HG03460 (cell line): ENCODE measurements at regions not wholly inside any gene's neighbourhood (a gene's known extent, or its start where the extent isn't known, plus 50 kb on each side); places are given as distances from the start of the nearest gene placed in this dataset.

Source experiments
- ATAC-seq: cut with Tn5 transposase; IDR thresholded peaks from one replicate; pipeline ENCODE4 v1.9.1; 2021; ENCODE audit not compliant: unreplicated experiment

DNA sequence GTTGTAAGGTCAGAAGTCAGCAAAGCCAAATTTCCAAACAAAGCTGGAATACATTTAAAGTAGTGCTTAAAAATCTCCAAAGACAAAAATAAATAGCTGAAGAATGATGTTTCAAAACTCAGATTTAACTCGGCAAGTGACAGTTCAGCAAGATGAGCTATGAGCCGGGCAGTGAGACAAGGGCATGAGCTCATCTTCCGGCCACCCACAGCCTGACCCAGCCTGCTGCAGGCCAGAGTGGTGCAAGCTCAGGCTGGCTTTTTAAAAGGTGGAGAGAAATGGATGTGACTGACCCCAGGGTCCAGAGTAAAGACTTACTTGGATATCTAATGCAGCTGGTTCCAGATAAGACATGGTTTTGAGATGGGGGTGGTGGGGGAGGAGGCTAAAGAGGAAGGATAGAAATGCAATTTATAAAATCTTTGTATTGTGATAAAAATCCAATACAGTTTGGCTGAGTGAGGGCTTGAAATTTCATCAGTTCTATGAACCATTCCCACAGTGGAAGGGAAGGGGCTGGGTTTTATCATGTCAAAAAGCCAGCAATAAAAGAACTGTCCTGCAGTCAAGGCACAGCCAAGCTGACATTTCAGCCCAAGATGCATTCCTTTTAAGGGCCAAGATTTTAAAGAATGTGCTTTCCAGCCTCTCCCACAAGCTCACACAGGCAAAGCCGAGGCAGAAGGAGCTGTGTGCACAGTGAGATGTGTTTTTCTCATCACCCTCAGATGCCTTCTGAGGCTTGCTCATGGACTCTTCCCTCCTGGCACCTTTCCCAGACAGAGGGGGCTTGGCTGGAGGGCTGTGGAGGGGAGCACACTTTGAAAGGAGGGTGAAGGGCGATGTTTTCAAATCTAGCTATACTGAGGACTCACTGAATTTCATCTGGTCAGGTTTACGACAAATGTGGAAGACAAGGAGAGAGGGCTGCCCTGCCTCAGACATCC lies 97.9 kb upstream of the KLHL29 start:
- ATAC-seq, result no peak

DNA sequence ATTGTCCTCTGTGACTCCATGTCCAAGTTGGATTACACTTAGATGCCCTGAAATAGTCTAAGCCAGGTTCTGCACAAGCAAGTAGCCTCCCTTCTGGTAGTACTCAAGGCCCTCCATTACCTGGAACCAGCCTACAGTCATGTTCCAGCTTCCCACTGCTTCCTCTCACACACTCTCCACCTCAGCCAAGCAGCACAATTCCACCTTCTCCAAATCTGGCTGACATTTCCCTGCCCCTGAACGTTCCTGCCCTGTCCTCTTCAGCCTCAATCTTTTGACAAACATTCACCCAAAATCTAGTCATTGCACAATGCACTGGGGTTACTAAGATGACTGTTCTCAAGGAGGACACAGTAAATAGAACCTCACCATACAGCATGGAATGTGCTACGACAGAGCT lies 95.3 kb upstream of the KLHL29 start:
- ATAC-seq, result no peak

DNA sequence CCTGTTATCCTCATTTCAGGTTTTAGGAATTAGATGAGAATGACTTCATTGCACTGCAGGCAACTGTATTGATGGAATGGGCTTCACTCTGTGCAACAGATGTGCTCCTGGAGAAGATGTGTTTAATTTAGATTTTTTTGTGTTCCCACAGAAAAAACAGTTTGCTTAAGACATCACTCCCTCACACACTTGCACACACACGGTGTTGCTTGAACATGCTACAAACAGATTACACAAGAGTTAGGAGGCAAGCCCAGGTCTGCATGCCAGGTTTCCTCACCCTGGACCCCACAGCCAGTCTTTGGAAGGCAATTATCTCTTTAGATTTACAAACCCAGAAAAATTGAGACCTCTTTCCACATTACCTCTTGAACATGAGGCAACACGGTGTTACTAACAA lies 93.7 kb upstream of the KLHL29 start:
- ATAC-seq, result no peak

GRCh38 chr2:23292024-23292423 lies 93.0 kb upstream of the KLHL29 start:
- ATAC-seq, result no peak

DNA sequence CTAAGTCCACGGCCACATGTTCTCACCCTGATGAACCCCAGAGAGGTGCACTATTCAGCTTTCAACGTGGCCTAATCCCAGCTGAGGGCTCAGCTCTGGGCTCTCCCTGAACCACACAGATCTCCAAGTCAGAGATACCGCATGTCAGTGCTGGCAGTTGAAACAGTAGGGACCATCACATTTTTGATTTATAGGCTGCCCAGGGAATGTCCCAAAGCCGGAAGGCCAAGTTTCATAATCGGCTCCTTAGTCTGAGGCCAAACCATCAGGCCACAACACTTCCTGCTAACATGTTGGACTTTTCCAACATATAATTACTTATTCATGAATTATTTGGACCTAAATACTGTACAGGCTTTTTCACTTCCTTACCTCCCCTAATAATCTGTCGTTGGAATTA lies 91.9 kb upstream of the KLHL29 start:
- no peak for ATAC-seq

DNA sequence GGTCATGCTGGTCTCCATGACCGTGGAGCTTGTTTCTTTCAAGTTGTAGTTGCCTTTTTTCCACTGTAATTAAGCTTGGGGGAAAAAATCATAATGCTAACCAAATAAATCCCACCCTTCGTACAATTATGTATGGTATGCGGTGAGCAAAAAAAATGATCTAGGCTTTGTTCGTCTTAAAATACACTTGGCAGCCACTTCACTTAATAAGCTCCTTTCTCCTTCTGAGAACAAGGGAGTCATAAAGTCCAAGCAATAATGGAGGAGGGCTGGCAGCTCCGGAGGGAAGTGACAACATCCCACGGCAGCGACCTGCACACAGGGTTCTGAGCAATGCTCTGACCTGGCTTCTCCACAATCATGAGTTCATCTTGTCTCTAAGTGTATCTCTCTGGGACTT lies 91.2 kb upstream of the KLHL29 start:
- no peak for ATAC-seq

DNA sequence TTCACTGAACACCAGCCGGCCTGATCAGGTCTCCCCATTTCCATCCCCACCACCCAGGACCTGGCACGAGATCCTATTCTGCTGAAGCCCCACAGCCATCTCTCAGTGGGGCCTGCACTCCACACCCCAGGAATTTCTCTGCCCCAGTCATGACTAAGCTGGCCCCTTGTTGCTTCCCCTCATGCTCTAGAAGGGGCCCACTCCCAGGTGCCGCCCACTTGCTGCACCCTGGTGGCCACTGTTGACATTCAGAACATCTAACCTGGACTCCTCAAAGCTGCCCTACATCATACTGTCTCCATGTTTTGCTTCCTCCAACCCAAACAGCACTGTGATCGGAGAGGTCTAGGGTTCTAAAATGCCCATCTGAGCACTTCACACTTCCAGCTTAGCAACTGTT lies 90.7 kb upstream of the KLHL29 start:
- no peak for ATAC-seq

DNA sequence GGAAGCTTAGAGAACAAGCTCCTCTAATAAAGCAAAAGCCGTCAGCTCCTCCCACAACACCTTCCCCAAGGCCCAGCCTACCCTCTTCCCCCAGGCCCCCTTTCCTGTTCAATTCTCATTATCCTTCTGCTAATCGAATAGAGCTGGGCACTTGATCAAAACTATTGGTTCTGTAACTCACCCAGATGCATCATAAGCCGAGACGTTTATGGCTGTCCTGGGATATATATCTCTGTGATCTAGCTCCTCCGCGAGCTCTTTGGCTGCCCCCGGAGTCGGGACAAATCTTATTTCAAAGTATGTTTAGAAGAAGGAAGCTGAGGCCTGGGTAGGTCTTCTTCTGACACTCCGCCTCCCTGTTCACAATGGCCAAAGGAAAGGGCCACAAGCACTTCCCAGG lies 88.3 kb upstream of the KLHL29 start:
- ATAC-seq, result no peak

GRCh38 chr2:23297112-23297511 lies 87.9 kb upstream of the KLHL29 start:
- no peak for ATAC-seq

DNA sequence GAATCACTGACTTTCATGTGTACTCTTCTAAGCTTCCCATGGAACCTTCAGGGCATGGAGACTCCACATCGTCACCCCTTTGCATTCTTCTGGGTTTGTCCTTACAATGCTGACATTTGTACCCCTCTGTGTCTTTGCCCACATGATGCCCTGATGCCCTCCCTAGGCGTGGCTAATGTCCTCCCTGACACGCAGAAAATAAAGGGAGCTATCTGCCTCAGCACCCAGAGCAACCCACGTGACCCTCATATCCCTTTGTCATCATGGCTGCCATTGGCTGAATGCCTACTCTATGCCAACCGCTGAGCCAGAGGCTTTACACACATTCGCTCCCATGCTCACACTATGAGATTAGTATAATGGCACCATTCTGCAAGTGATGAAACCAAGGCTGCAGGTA lies 86.4 kb upstream of the KLHL29 start:
- ATAC-seq, result no peak

DNA sequence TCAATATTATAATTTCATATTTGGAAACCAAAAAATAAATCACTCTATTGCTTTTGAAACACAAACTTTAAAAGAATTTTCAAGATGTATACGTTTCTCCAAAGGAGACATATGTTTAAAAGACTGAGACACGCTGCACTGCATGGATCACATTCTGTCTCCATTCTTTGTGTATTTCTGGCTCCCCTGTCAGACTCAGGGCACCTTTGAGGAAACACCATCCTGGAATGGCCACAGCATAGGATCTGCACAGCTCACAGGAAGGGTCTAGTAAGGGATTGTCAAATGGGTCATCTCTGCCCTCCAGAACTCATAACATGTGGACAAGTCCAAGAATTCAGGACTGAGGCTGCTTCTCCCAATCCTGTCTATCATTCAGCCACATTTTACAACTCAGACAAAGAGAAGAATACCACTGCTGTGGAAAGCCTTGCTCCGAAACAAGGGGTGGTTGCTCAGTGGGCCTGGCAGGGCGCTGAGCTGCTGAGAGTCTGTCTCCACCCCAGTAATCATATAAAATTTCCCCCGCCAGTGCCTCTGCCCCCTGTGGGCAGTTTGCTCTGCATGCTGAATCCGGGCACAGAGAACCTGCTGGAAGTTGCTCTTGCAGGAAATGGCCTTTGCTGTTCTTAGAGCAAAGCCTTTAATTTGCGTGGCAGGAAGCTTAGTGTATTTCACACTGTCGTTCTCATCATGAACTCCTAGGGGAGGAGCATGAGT lies 85.3 kb upstream of the KLHL29 start:
- ATAC-seq, result no peak

GRCh38 chr2:23301136-23301535 lies 83.8 kb upstream of the KLHL29 start:
- no peak for ATAC-seq

- no peak for ATAC-seq
Measured at GRCh38 chr2:23302591-23302990, 82.4 kb upstream of the KLHL29 start.

DNA sequence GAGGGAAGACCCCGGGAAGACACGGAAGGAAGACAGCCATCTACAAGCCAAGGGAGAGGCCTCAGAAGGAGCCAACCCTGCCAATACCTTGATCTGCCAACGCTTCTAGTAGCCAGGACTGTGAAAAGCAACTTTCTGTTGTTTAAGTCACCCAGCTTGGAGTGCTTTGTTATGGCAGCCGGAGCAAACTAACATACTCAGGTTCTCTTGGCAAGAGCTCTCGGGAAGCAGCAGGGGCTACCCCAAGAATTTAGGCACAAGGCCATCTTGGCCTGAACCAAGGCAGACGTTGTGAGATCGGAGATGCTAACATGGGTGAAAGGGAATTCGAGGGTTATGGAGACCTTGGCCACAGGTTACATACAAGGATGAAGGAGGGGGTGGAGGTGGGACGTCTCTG lies 78.6 kb upstream of the KLHL29 start:
- no peak for ATAC-seq

DNA sequence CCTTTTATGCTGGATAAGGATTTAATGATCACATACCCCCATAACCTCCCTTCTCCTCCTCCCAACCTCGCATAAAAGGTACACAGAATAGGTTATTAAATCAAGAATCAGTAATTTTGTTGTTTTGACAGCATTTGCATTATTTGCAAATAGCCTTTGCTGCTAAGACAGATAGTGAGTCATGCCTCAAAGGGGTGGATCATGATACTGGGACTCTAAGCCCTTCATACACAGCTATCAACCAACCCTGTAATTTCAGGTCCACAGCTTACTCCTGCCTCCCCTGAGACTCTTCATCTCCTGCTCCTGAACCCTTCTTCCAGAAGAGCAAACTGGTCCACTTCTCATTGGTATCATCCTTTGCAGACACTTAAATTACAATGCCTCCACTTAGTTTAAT lies 73.8 kb upstream of the KLHL29 start:
- no peak for ATAC-seq

DNA sequence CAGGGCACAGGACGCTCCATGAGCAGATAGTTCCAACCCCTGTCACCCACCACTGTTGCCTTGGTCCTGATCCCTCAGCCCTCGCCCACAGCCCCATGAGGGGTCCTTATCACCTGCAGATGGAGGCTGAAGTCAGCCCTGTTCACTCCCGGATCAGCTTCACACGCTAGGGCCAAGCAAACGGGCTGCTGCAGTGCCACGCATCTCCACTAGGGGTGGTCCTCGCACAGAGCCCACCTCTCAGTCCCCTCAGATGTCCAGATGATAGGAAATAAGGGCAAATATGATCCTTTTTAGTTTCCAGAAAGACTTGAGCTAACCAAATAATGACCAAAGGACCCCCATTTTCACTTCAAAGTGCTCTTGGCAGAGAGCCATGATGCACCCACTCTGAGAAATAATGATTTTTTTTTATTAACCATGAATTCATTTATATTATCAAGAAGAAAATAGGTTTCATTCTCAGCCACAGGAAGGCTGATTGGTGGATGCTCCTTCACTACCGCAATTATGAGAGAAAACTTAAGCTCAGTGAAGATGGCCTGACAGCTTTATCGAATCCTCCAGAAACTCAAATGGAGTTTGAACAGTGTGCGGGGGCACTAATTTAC lies 71.9 kb upstream of the KLHL29 start:
- ATAC-seq, result no peak

GRCh38 chr2:23314687-23315086 lies 70.3 kb upstream of the KLHL29 start:
- no peak for ATAC-seq

- no peak for ATAC-seq
Measured at GRCh38 chr2:23320058-23320457, 64.9 kb upstream of the KLHL29 start.

GRCh38 chr2:23321751-23322150 lies 63.2 kb upstream of the KLHL29 start:
- no peak for ATAC-seq

- no peak for ATAC-seq
Measured at GRCh38 chr2:23322567-23323197, 62.3 kb upstream of the KLHL29 start.

GRCh38 chr2:23323198-23323916 lies 61.6 kb upstream of the KLHL29 start:
- ATAC-seq, result no peak
